HG03280 (cell line): ENCODE measurements at regions not wholly inside any gene's neighbourhood (a gene's known extent, or its start where the extent isn't known, plus 50 kb on each side); places are given as distances from the start of the nearest gene placed in this dataset.

Experiments
- ATAC-seq: cut with Tn5 transposase; IDR thresholded peaks from one replicate; pipeline ENCODE4 v1.9.1; 2021; ENCODE audit warnings: mild to moderate bottlenecking, moderate library complexity; ENCODE audit not compliant: unreplicated experiment

- no peak for ATAC-seq
Observed at GRCh38 chr6:19312241-19312978, 524.8 kb upstream of the ID4 start.

GRCh38 chr6:19317431-19317986, 519.7 kb upstream of the ID4 start:
- no peak for ATAC-seq

- no peak for ATAC-seq
Observed at GRCh38 chr6:19319005-19319404, 518.2 kb upstream of the ID4 start.

GRCh38 chr6:19320111-19320581, 517.0 kb upstream of the ID4 start:
- ATAC-seq = no peak

GRCh38 chr6:19322691-19323485, 514.3 kb upstream of the ID4 start:
- no peak for ATAC-seq

GRCh38 chr6:19324376-19324775, 512.8 kb upstream of the ID4 start:
- ATAC-seq = no peak

- ATAC-seq = no peak
Observed at GRCh38 chr6:19325335-19325789, 511.8 kb upstream of the ID4 start.

GRCh38 chr6:19327241-19327640, 509.9 kb upstream of the ID4 start:
- ATAC-seq = no peak

GRCh38 chr6:19327661-19328060, 509.5 kb upstream of the ID4 start:
- ATAC-seq = no peak

GRCh38 chr6:19329078-19329477, 508.1 kb upstream of the ID4 start:
- ATAC-seq = no peak

- ATAC-seq = no peak
Observed at GRCh38 chr6:19331089-19331488, 506.1 kb upstream of the ID4 start.

- ATAC-seq = no peak
Observed at GRCh38 chr6:19332806-19333460, 504.2 kb upstream of the ID4 start.

GRCh38 chr6:19333936-19334335, 503.2 kb upstream of the ID4 start:
- no peak for ATAC-seq

GRCh38 chr6:19336579-19336978, 500.6 kb upstream of the ID4 start:
- ATAC-seq = no peak

- no peak for ATAC-seq
Observed at GRCh38 chr6:19337101-19337500, 500.1 kb upstream of the ID4 start.

GRCh38 chr6:19342616-19343015, 494.6 kb upstream of the ID4 start:
- ATAC-seq = no peak

- ATAC-seq = no peak
Observed at GRCh38 chr6:19349429-19349828, 487.7 kb upstream of the ID4 start.

GRCh38 chr6:19354181-19354580, 483.0 kb upstream of the ID4 start:
- no peak for ATAC-seq

- ATAC-seq = no peak
Observed at GRCh38 chr6:19356692-19357091, 480.5 kb upstream of the ID4 start.

- no peak for ATAC-seq
Observed at GRCh38 chr6:19362396-19362795, 474.8 kb upstream of the ID4 start.

- ATAC-seq = no peak
Observed at GRCh38 chr6:19368511-19368910, 468.7 kb upstream of the ID4 start.
